HepG2 (cell line): ENCODE measurements at regions not wholly inside any gene's neighbourhood (a gene's known extent, or its start where the extent isn't known, plus 50 kb on each side); places are given as distances from the start of the nearest gene placed in this dataset.
"Not testable (repeated sequence)": the region's sequence is repeated elsewhere in the genome, so short reads cannot be mapped to it uniquely, and the experiment has no call there.

ENCODE experiments used
- ATAC-seq: fragments of 200-7000 bp; cut with Tn5 transposase; 3 replicates; pipeline ENCODE4 v1.9.1; 2020; ENCODE audit warnings: mild to moderate bottlenecking, moderate library complexity
- BruUV-seq: library from RNA; stranded (reverse); fragments of 400-500 nt; replicated peaks from 2 replicates; lab custom pipeline; 2021; lab: Mats Ljungman, UMichigan
- CTCF ChIA-PET: fragments of 300-600 bp; formaldehyde crosslinking; extraction: SDS; loops from one replicate; lab custom pipeline; 2021; ENCODE audit warnings: low total read pairs, inconsistent platforms, low intra/inter-chr PET ratio; lab: Yijun Ruan, JAX
- POLR2A ChIA-PET: fragments of 350-600 bp; sonication (Branson Sonifier 250); formaldehyde crosslinking; loops from one replicate; lab custom pipeline; 2020; ENCODE audit warnings: antibody characterized with exemption, inconsistent platforms; lab: Yijun Ruan, JAX
- DNase-seq: peaks from one replicate; pipeline ENCODE4 v3.0.0-alpha.2; 2015; ENCODE audit warnings: low spot score
- FAIRE-seq: peaks from 3 replicates; lab custom pipeline; 2011; peaks lifted over from hg19 to GRCh38; lab: Jason Lieb, UNC
- H2AFZ ChIP-seq: one replicate; pipeline ENCODE4 v1.6.1; 2011; ENCODE audit warnings: low read length, inconsistent platforms
- H3K27ac ChIP-seq: fragments of 300-600 bp; 3 replicates; pipeline ENCODE4 v1.8.0; 2011; ENCODE audit warnings: mixed run types, mild to moderate bottlenecking, mixed read lengths, low read length, inconsistent platforms; ENCODE audit not compliant: insufficient read depth; ENCODE audit errors: extremely low read length
- H3K27me3 ChIP-seq, 2 experiments: fragments of 200-600 bp in 1 of 2; 2 replicates in 1 of 2; 3 replicates in 1 of 2; pipeline versions ENCODE4 v1.6.0 to v1.8.0; 2011; ENCODE audit warnings: low read length in 2 of 2, mild to moderate bottlenecking in 2 of 2, moderate library complexity in 2 of 2, inconsistent platforms in 1 of 2; ENCODE audit not compliant: insufficient read depth in 2 of 2, control insufficient read depth in 1 of 2
- H3K36me3 ChIP-seq, 2 experiments: fragments of 200-600 bp in 1 of 2; replicated peaks in 1 of 2; 2 replicates in 1 of 2; 3 replicates in 1 of 2; pipeline versions ENCODE4 v1.5.1 to v1.8.0; 2011; ENCODE audit warnings: low read length in 2 of 2, inconsistent platforms in 1 of 2; ENCODE audit not compliant: insufficient read depth in 2 of 2, control insufficient read depth in 1 of 2
- H3K4me1 ChIP-seq: 2 replicates; pipeline ENCODE4 v1.5.1; 2012; ENCODE audit warnings: low read length, inconsistent platforms; ENCODE audit not compliant: insufficient read depth
- H3K4me2 ChIP-seq: 2 replicates; pipeline ENCODE4 v1.6.0; 2011; ENCODE audit warnings: low read depth, low read length, inconsistent platforms
- H3K4me3 ChIP-seq, 3 experiments: fragments of 200-600 bp in 1 of 3; sonication (generic), shearing (Covaris generic) in 1 of 3; replicated peaks in 1 of 3; 2 replicates each; pipeline ENCODE4 v1.5.1; 2011 to 2016; ENCODE audit warnings: low read length in 3 of 3, inconsistent platforms in 2 of 3, low read depth in 2 of 3, mild to moderate bottlenecking in 2 of 3, control low read depth in 1 of 3, mixed read lengths in 1 of 3; ENCODE audit not compliant: insufficient read depth in 1 of 3
- H3K79me2 ChIP-seq: one replicate; pipeline ENCODE4 v1.6.1; 2011; ENCODE audit warnings: low read length, inconsistent platforms; ENCODE audit not compliant: insufficient read depth
- H3K9ac ChIP-seq: 2 replicates; pipeline ENCODE4 v1.6.0; 2011; ENCODE audit warnings: mild to moderate bottlenecking, low read depth, low read length, inconsistent platforms; ENCODE audit not compliant: insufficient read depth
- H3K9me3 ChIP-seq: 2 replicates; pipeline ENCODE4 v1.5.1; 2012; ENCODE audit warnings: mild to moderate bottlenecking, low read length
- H4K20me1 ChIP-seq: 2 replicates; pipeline ENCODE4 v1.6.0; 2011; ENCODE audit warnings: inconsistent platforms, mild to moderate bottlenecking, low read length, moderate library complexity; ENCODE audit not compliant: insufficient read depth
- CHCHD3 ChIP-seq: sonication (generic); formaldehyde crosslinking; IDR thresholded peaks from 2 replicates; pipeline ENCODE4 v1.8.0; 2022; ENCODE audit warnings: mild to moderate bottlenecking, missing genetic modification reagents, moderate library complexity
- HHEX ChIP-seq: IDR thresholded peaks from 2 replicates; pipeline ENCODE4 v1.6.1; 2016; ENCODE audit warnings: control low read depth
- RFXANK ChIP-seq: IDR thresholded peaks from 2 replicates; pipeline ENCODE4 v1.6.1; 2016
- ZNF354B ChIP-seq: sonication (generic); formaldehyde crosslinking; IDR thresholded peaks from 2 replicates; pipeline ENCODE4 v1.8.0; 2022; ENCODE audit warnings: mild to moderate bottlenecking, missing genetic modification reagents
- ZNF468 ChIP-seq: sonication (generic); formaldehyde crosslinking; IDR thresholded peaks from 2 replicates; pipeline ENCODE4 v1.8.0; 2022; ENCODE audit warnings: mild to moderate bottlenecking, moderate library complexity, missing genetic modification reagents
- ZNF670 ChIP-seq: sonication (generic); formaldehyde crosslinking; IDR thresholded peaks from 2 replicates; pipeline ENCODE4 v1.8.0; 2022; ENCODE audit warnings: mild to moderate bottlenecking, missing genetic modification reagents, borderline replicate concordance
- ZNF749 ChIP-seq: sonication (generic); formaldehyde crosslinking; IDR thresholded peaks from 2 replicates; pipeline ENCODE4 v1.8.0; 2022; ENCODE audit warnings: mild to moderate bottlenecking, missing genetic modification reagents, moderate library complexity, borderline replicate concordance
- ZNF878 ChIP-seq: sonication (generic); formaldehyde crosslinking; IDR thresholded peaks from 2 replicates; pipeline ENCODE4 v1.8.1; 2023; ENCODE audit warnings: mild to moderate bottlenecking, missing genetic modification reagents, moderate library complexity
- ZSCAN31 ChIP-seq: sonication (generic); formaldehyde crosslinking; IDR thresholded peaks from 2 replicates; pipeline ENCODE4 v1.5.0; 2020; ENCODE audit warnings: low read depth, mild to moderate bottlenecking, missing genetic modification reagents
- WGBS: methylation state at CpG from one replicate; pipeline ENCODE4 v1.1.6; 2017; ENCODE audit warnings: low lambda C conversion rate; 5-methylcytosine and 5-hydroxymethylcytosine counted together
- in situ Hi-C: cut with HindIII; loops from 2 replicates; pipeline ENCODE4 v1.10.0; 2017; ENCODE audit warnings: low pct_unique_long_range_greater_than_20kb; ENCODE audit not compliant: extremely low pct_ligation_motif_present
- intact Hi-C: fragments of 100-400 bp; cut with micrococcal nuclease; formaldehyde crosslinking; loops from one replicate; pipeline ENCODE4 v1.10.0; 2022; ENCODE audit not compliant: unreplicated experiment
- TF ChIP-seq, protein P1 (sequence below): IDR thresholded peaks from 2 replicates; pipeline ENCODE4 v1.6.1; 2018; ENCODE audit warnings: missing genetic modification reagents
- TF ChIP-seq, protein P2 (sequence below): sonication (generic); formaldehyde crosslinking; IDR thresholded peaks from one replicate; pipeline ENCODE4 v1.5.1; 2020; ENCODE audit warnings: mild to moderate bottlenecking, missing genetic modification reagents; ENCODE audit errors: not compliant biosample characterization

DNA sequence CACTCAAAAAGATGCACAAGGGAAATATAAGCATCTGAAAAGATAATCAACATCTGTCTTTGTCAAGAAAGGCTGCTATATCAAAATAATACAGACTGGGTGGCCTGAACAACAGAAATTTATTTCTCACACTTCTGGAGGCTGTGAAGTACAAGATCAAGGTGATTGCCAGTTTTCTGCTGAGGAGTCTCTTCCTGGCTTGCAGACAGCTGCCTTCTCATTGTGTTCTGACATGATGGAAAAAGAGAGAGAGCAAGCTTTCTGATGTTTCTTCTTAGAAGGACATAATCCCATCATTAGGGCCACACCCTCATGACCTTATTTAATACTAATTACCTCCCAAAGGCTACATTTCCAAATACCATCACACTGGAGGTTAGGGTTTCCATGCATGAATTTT lies 1573.3 kb downstream of the SI start:
- H3K27me3 ChIP-seq, result no peaks in the 10 kb centered on the region
- ATAC-seq, result no peak
- H3K4me3 ChIP-seq, result no peak overlapping the region
- H3K36me3 ChIP-seq, result no peaks in the 10 kb centered on the region
- H3K4me2 ChIP-seq, result no peak overlapping the region
- in situ Hi-C loops (no loop called here), intact Hi-C loops (no loop called here)
- no peak overlapping the region for H3K27ac ChIP-seq
- no peaks in the 10 kb centered on the region for H3K4me1 ChIP-seq
- H2AFZ ChIP-seq, result no peak overlapping the region
- no peaks in the 10 kb centered on the region for H3K79me2 ChIP-seq
- H3K9ac ChIP-seq, result no peak overlapping the region
- DNase-seq, result no peak
- CTCF ChIA-PET, result no interaction called here
- no peaks in the 10 kb centered on the region for H4K20me1 ChIP-seq
- H3K9me3 ChIP-seq, result no peaks in the 10 kb centered on the region
- no peak for FAIRE-seq
- no TSS peak for BruUV-seq
- TF ChIP-seq, protein P1, sequence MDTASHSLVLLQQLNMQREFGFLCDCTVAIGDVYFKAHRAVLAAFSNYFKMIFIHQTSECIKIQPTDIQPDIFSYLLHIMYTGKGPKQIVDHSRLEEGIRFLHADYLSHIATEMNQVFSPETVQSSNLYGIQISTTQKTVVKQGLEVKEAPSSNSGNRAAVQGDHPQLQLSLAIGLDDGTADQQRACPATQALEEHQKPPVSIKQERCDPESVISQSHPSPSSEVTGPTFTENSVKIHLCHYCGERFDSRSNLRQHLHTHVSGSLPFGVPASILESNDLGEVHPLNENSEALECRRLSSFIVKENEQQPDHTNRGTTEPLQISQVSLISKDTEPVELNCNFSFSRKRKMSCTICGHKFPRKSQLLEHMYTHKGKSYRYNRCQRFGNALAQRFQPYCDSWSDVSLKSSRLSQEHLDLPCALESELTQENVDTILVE (CRISPR knock-in tag), result no peak
- TF ChIP-seq, protein P2, sequence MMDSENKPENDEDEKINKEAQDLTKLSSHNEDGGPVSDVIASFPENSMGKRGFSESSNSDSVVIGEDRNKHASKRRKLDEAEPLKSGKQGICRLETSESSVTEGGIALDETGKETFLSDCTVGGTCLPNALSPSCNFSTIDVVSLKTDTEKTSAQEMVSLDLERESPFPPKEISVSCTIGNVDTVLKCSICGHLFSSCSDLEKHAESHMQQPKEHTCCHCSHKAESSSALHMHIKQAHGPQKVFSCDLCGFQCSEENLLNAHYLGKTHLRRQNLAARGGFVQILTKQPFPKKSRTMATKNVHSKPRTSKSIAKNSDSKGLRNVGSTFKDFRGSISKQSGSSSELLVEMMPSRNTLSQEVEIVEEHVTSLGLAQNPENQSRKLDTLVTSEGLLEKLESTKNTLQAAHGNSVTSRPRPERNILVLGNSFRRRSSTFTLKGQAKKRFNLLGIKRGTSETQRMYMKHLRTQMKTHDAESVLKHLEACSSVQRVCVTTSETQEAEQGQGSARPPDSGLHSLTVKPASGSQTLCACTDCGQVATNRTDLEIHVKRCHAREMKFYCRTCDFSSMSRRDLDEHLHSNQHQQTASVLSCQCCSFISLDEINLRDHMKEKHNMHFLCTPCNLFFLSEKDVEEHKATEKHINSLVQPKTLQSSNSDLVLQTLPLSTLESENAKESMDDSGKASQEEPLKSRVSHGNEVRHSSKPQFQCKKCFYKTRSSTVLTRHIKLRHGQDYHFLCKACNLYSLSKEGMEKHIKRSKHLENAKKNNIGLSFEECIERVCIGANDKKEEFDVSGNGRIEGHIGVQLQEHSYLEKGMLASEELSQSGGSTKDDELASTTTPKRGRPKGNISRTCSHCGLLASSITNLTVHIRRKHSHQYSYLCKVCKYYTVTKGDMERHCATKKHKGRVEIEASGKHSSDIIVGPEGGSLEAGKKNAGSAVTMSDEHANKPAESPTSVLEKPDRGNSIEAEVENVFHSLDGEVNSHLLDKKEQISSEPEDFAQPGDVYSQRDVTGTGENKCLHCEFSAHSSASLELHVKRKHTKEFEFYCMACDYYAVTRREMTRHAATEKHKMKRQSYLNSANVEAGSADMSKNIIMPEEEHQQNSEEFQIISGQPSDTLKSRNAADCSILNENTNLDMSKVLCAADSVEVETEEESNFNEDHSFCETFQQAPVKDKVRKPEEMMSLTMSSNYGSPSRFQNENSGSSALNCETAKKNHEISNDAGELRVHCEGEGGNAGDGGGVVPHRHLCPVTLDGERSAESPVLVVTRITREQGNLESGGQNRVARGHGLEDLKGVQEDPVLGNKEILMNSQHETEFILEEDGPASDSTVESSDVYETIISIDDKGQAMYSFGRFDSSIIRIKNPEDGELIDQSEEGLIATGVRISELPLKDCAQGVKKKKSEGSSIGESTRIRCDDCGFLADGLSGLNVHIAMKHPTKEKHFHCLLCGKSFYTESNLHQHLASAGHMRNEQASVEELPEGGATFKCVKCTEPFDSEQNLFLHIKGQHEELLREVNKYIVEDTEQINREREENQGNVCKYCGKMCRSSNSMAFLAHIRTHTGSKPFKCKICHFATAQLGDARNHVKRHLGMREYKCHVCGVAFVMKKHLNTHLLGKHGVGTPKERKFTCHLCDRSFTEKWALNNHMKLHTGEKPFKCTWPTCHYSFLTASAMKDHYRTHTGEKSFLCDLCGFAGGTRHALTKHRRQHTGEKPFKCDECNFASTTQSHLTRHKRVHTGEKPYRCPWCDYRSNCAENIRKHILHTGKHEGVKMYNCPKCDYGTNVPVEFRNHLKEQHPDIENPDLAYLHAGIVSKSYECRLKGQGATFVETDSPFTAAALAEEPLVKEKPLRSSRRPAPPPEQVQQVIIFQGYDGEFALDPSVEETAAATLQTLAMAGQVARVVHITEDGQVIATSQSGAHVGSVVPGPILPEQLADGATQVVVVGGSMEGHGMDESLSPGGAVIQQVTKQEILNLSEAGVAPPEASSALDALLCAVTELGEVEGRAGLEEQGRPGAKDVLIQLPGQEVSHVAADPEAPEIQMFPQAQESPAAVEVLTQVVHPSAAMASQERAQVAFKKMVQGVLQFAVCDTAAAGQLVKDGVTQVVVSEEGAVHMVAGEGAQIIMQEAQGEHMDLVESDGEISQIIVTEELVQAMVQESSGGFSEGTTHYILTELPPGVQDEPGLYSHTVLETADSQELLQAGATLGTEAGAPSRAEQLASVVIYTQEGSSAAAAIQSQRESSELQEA (CRISPR knock-in tag), result no peak
- TF ChIP-seq HHEX (CRISPR knock-in tag), result no peak
- TF ChIP-seq ZNF468 (CRISPR knock-in tag), result no peak
- TF ChIP-seq ZNF354B (CRISPR knock-in tag), result no peak
- no peak for TF ChIP-seq ZNF670 (CRISPR knock-in tag)
- TF ChIP-seq RFXANK (CRISPR knock-in tag), result no peak
- TF ChIP-seq ZNF749 (CRISPR knock-in tag), result no peak
- no peak for TF ChIP-seq ZSCAN31
- TF ChIP-seq ZNF878 (CRISPR knock-in tag), result no peak
- TF ChIP-seq CHCHD3 (CRISPR knock-in tag), result no peak
- POLR2A ChIA-PET, result no interaction called here

DNA sequence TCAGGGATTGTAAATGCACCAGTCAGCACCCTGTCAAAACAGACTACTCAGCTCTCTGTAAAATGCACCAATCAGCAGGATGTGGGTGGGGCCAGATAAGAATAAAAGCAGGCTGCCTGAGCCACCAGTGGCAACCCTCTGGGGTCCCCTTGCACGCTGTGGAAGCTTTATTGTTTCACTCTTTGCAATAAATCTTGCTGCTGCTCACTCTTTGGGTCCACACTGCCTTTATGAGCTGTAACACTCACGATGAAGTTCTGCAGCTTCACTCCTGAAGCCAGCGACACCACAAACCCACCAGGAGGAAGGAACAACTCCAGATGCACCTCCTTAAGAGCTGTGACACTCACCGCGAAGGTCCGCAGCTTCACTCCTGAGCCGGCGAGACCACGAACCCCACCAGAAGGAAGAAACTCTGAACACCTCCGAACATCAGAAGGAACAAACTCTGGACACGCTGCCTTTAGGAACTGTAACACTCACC lies 1578.5 kb downstream of the SI start:
- DNase-seq, H3K4me3 ChIP-seq, H3K4me2 ChIP-seq, H3K27me3 ChIP-seq, CTCF ChIA-PET, H3K36me3 ChIP-seq, H3K9ac ChIP-seq, H3K4me1 ChIP-seq, POLR2A ChIA-PET, H3K9me3 ChIP-seq, H2AFZ ChIP-seq, FAIRE-seq, H3K79me2 ChIP-seq, H4K20me1 ChIP-seq, BruUV-seq, ATAC-seq, H3K27ac ChIP-seq, intact Hi-C loops: not testable (repeated sequence)
- 61% methylated on average over 9 of the region's 11 CpGs for WGBS
- in situ Hi-C loops, result loop anchor here (10.0 to 25.0 kb wide), 2 partner anchors 445 to 1937 kb away; no protein-coding TSS in a partner anchor
